ENCODE measurements at regions not wholly inside any gene's neighbourhood (a gene's known extent, or its start where the extent isn't known, plus 50 kb on each side); places are given as distances from the start of the nearest gene placed in this dataset.

DNA sequence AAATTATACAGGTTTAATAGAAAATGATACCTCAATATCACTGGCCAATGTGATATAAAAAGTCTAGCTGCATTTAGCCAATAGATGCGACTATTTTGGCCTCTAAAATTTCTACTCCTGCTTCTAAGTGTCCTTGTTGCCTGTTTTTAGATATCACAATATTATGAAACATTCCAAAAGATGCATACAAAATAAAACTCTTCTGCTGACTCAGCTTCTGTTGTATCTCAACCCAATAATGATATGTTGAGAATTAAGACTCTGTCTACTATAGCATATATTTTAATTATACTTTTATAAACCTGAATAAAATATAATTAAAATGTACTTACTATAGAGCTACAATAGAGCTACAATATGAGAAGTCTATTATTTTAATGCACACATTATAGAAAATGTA is 661.0 kb upstream of the TEX47 start:
- TF ChIP-seq, protein P1, sequence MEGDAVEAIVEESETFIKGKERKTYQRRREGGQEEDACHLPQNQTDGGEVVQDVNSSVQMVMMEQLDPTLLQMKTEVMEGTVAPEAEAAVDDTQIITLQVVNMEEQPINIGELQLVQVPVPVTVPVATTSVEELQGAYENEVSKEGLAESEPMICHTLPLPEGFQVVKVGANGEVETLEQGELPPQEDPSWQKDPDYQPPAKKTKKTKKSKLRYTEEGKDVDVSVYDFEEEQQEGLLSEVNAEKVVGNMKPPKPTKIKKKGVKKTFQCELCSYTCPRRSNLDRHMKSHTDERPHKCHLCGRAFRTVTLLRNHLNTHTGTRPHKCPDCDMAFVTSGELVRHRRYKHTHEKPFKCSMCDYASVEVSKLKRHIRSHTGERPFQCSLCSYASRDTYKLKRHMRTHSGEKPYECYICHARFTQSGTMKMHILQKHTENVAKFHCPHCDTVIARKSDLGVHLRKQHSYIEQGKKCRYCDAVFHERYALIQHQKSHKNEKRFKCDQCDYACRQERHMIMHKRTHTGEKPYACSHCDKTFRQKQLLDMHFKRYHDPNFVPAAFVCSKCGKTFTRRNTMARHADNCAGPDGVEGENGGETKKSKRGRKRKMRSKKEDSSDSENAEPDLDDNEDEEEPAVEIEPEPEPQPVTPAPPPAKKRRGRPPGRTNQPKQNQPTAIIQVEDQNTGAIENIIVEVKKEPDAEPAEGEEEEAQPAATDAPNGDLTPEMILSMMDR (IDR thresholded peaks at IDR 0.05; ENCODE audit: insufficient read depth in 1 of 2, low read depth in 1 of 2, low read length in 1 of 2, severe bottlenecking in 1 of 2, unreplicated experiment in 1 of 2) = no peak
- H3K36me3 Mint-ChIP-seq (ENCODE audit: insufficient read depth, unreplicated experiment) = no peaks in the 10 kb centered on the region
- H3K4me3 Mint-ChIP-seq (ENCODE audit: unreplicated experiment) = no peak overlapping the region
- H3K27me3 Mint-ChIP-seq (ENCODE audit: insufficient read depth, unreplicated experiment) = no peaks in the 10 kb centered on the region
- H3K27me3 ChIP-seq (replicated peaks; ENCODE audit: control insufficient read depth, insufficient read depth, low read length) = no peaks in the 10 kb centered on the region
- H3K27ac Mint-ChIP-seq (ENCODE audit: unreplicated experiment) = no peak overlapping the region
- no peak overlapping the region for H3K4me3 ChIP-seq (ENCODE audit: low read depth, low read length)
- POLR2A ChIA-PET = no interaction called here
- CTCF ChIA-PET = no interaction called here
- no peaks in the 10 kb centered on the region for H3K9me3 ChIP-seq
- BruUV-seq (replicated peaks) = no TSS peak
- H3K36me3 ChIP-seq (ENCODE audit: control insufficient read depth, insufficient read depth, low read length) = no peaks in the 10 kb centered on the region
- no peaks in the 10 kb centered on the region for H3K4me1 Mint-ChIP-seq (ENCODE audit: low read depth, unreplicated experiment)
- H3K9me3 Mint-ChIP-seq (ENCODE audit: unreplicated experiment) = no peaks in the 10 kb centered on the region
- intact Hi-C loops (cut with micrococcal nuclease; ENCODE audit: unreplicated experiment) = no loop called here
- no peaks in the 10 kb centered on the region for H3K4me1 ChIP-seq
- no peak for DNase-seq

DNA sequence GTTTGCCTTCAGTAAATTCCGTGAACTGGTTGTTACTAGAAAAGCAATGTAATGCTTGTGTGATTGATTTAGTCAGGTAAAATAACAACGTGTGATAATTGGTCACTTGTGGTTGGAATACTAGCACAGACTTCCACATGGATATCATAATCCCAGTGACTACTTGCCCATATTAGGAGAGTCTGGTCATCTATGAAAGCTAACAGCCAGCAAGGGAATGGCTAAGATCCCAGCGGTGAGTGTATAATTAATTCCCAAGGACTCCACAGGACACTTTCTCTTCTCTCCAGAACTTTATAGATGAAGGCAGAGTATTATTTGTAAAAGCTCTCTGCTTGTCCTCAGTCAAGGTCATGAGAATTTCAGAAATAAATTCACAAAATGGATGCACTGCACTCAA is 662.6 kb upstream of the TEX47 start:
- no peaks in the 10 kb centered on the region for H3K36me3 Mint-ChIP-seq (ENCODE audit: insufficient read depth, unreplicated experiment)
- TF ChIP-seq, protein P1 (IDR thresholded peaks at IDR 0.05; ENCODE audit: insufficient read depth in 1 of 2, low read depth in 1 of 2, low read length in 1 of 2, severe bottlenecking in 1 of 2, unreplicated experiment in 1 of 2) = no peak
- Histone ChIP-seq H3K4me1 (no peaks in the 10 kb centered on the region), H3K36me3 (ENCODE audit: control insufficient read depth, insufficient read depth, low read length) (no peaks in the 10 kb centered on the region), H3K9me3 (no peaks in the 10 kb centered on the region), H3K4me3 (ENCODE audit: low read depth, low read length) (no peak overlapping the region), H3K27me3 (replicated peaks; ENCODE audit: control insufficient read depth, insufficient read depth, low read length) (no peaks in the 10 kb centered on the region)
- ChIA-PET CTCF (no interaction called here), POLR2A (no interaction called here)
- no peaks in the 10 kb centered on the region for H3K4me1 Mint-ChIP-seq (ENCODE audit: low read depth, unreplicated experiment)
- H3K4me3 Mint-ChIP-seq (ENCODE audit: unreplicated experiment) = no peak overlapping the region
- H3K27ac Mint-ChIP-seq (ENCODE audit: unreplicated experiment) = no peak overlapping the region
- H3K9me3 Mint-ChIP-seq (ENCODE audit: unreplicated experiment) = no peaks in the 10 kb centered on the region
- no peak for DNase-seq
- intact Hi-C loops (cut with micrococcal nuclease; ENCODE audit: unreplicated experiment) = no loop called here
- BruUV-seq (replicated peaks) = no TSS peak
- no peaks in the 10 kb centered on the region for H3K27me3 Mint-ChIP-seq (ENCODE audit: insufficient read depth, unreplicated experiment)

DNA sequence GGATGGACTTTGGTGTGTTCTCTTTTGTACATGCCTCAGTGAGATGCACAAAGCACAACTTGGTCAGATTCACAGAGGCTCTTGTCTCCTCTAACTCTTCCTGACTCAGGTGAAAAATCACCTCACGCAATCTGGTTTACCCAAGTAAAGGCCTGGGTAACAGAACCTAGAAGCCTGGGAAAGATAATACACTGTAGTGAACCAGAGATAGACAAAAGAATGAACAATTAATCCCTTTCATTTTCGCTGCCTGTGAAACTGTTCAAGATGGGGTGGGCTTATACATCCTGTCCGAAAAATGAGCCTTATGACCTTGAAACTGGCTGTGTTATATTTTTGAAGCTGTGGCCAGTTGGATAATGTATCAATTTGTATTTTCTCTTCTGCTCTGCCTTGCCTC is 678.9 kb upstream of the TEX47 start:
- Histone ChIP-seq H3K27me3 (replicated peaks; ENCODE audit: control insufficient read depth, insufficient read depth, low read length) (no peaks in the 10 kb centered on the region), H3K9me3 (no peaks in the 10 kb centered on the region), H3K4me3 (ENCODE audit: low read depth, low read length) (no peak overlapping the region), H3K36me3 (ENCODE audit: control insufficient read depth, insufficient read depth, low read length) (no peaks in the 10 kb centered on the region), H3K4me1 (no peaks in the 10 kb centered on the region)
- H3K27me3 Mint-ChIP-seq (ENCODE audit: insufficient read depth, unreplicated experiment) = peaks cover 2% of the 10 kb centered on the region
- no peaks in the 10 kb centered on the region for H3K9me3 Mint-ChIP-seq (ENCODE audit: unreplicated experiment)
- no peak overlapping the region for H3K27ac Mint-ChIP-seq (ENCODE audit: unreplicated experiment)
- no peaks in the 10 kb centered on the region for H3K4me1 Mint-ChIP-seq (ENCODE audit: low read depth, unreplicated experiment)
- ChIA-PET CTCF (no interaction called here), POLR2A (no interaction called here)
- no TSS peak for BruUV-seq (replicated peaks)
- no peak for DNase-seq
- no peak overlapping the region for H3K4me3 Mint-ChIP-seq (ENCODE audit: unreplicated experiment)
- TF ChIP-seq, protein P1 (IDR thresholded peaks at IDR 0.05; ENCODE audit: insufficient read depth in 1 of 2, low read depth in 1 of 2, low read length in 1 of 2, severe bottlenecking in 1 of 2, unreplicated experiment in 1 of 2) = no peak
- no peaks in the 10 kb centered on the region for H3K36me3 Mint-ChIP-seq (ENCODE audit: insufficient read depth, unreplicated experiment)
- intact Hi-C loops (cut with micrococcal nuclease; ENCODE audit: unreplicated experiment) = no loop called here
